ENCODE measurements at regions not wholly inside any gene's neighbourhood (a gene's known extent, or its start where the extent isn't known, plus 50 kb on each side); places are given as distances from the start of the nearest gene placed in this dataset.

GRCh38 chr12:127790376-127790775 is 476.6 kb upstream of the TMEM132C start:
- TF ChIP-seq, protein P1, sequence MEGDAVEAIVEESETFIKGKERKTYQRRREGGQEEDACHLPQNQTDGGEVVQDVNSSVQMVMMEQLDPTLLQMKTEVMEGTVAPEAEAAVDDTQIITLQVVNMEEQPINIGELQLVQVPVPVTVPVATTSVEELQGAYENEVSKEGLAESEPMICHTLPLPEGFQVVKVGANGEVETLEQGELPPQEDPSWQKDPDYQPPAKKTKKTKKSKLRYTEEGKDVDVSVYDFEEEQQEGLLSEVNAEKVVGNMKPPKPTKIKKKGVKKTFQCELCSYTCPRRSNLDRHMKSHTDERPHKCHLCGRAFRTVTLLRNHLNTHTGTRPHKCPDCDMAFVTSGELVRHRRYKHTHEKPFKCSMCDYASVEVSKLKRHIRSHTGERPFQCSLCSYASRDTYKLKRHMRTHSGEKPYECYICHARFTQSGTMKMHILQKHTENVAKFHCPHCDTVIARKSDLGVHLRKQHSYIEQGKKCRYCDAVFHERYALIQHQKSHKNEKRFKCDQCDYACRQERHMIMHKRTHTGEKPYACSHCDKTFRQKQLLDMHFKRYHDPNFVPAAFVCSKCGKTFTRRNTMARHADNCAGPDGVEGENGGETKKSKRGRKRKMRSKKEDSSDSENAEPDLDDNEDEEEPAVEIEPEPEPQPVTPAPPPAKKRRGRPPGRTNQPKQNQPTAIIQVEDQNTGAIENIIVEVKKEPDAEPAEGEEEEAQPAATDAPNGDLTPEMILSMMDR (IDR thresholded peaks at IDR 0.05 in 8 of 11, conservative IDR thresholded peaks at IDR 0.05 in 3 of 11): no peak
- TF ChIP-seq POLR2A (IDR thresholded peaks at IDR 0.05): no peak
